Non-pigmented ciliary epithelial cell (primary cell): ENCODE measurements at regions not wholly inside any gene's neighbourhood (a gene's known extent, or its start where the extent isn't known, plus 50 kb on each side); places are given as distances from the start of the nearest gene placed in this dataset.
"Not testable (repeated sequence)": the region's sequence is repeated elsewhere in the genome, so short reads cannot be mapped to it uniquely, and the experiment has no call there.

Experiments
- DNase-seq: peaks from one replicate; pipeline ENCODE4 v3.0.0-alpha.2; 2010; ENCODE audit warnings: low read depth

DNA sequence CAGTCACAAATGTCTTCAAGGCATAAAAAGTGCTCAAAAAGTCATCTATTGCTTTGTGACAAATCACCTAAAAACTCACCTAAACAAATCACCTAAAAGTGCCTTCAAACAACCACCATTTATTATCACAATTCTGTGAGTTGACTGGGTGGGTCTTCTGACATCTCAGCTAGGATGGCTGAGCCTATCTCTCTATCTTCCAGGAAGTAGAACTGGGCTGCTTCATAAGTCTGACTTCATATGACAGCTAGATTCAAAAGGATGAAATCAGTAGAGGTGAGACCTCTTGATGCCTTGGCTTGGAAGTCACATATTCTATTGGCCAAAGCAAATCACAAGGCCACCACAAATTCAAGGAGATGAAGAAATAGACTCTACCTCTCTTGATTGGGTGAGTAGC, 199.2 kb upstream of the SLC39A10 start:
- no peak for DNase-seq

DNA sequence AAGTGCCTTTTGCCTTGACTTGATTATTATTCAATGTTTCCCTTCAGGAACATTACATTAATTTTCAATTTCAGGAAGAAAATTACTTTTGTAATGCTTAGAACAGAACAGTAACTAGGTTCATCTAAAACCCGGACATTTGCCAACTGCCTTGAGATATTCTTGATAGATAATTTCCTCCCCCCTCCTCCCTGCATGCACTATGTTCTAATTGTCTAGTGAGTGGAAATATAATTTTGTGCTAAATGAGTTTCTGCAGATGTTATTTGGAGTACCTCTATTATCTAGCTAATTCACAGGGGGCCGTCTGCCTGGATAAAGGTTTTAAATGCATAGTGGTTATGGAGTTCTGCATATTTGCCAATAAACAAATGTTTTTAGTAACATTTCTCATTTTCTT, 200.3 kb upstream of the SLC39A10 start:
- DNase-seq: no peak

DNA sequence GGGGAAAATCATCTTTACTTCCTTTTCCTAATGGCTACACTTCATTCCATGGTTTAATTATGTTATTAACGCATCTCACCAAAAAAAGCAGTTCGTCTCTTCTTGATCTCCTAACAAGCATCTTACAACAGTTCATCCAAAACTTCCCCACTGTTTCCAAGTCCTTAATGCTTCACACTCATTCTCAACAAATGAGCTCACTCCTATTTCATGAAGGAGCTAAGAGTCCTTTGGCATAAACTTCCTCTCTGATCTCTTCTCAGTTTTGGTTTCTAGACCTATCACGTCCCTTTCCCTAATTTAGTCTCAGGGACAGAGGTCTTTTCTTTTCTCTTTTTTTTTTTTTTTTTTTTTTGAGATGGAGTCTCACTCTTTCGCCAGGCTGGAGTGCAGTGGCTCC, 205.9 kb upstream of the SLC39A10 start:
- DNase-seq: no peak

DNA sequence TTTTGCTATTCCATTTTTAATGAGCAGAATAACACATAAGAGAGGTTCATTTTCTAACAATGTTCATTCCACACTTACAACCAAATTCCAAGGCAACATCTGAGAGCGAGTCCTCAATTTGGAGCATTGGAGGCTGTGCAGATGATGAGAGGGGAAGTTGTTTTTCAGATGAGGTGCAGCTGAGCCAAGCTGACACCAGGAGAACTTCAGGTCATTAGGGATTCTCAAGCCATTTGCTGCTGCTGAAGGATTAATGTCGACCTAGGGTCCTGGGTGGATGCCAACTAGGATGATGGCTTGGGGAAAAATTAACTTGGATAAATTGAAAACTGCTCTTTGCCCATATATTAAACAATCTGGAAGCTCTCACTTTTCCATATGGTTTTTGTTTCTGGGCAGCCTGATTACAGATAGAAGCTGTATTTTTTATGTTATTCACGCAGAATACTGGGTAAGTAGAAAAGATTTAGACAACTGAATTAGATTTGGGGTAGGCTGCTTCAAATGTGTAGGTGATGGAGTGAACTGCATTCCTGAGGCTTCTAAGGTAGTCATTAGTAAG, 206.4 kb upstream of the SLC39A10 start:
- no peak for DNase-seq

DNA sequence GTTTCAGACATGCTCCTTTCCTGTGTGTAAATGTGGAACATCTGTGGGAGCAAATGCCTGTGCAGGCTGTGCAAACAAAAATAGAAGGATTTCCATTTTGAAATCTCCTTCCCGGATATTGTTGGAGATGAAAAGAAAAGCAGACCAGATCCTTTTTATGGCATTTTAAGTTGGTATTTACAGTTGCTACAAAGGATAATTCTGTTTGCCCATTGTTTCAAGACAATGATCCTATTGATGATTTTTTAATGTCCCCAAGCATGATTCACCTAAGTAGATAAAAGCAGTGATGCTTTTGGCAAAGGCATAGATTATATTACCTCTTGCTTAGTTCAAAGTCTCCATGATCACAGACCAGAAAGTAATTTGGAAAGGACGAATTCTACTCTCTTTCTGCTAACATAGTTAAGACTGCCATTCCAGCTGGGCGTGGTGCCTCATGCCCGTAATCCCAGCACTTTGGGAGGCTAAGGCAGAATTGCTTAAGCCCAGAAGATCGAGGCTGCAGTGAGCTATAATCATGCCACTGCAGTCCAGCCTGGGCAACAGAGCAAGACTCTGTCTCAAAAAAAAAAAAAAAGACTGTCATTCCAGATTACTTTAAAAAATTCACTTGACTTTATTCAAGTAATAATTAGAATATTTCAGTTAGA, 209.6 kb upstream of the SLC39A10 start:
- no peak for DNase-seq

DNA sequence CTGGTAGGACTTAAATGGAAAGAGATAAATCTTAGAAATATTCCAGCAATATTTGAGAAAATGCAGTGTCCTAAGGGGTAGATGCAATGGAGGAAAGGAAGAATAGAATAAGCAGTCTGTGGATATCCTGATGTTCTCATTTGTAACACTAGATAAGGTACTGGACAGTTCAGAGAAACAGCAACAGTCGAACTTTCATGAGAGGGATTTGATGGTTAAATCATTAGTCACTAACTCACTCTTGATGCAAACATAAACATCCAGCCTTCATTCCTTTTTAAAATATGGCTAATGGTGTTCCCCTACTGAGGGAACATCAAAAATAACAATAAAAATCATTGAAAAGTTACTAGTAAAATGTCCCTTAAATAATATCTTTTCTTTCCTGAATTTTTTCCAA, 211.4 kb upstream of the SLC39A10 start:
- no peak for DNase-seq

DNA sequence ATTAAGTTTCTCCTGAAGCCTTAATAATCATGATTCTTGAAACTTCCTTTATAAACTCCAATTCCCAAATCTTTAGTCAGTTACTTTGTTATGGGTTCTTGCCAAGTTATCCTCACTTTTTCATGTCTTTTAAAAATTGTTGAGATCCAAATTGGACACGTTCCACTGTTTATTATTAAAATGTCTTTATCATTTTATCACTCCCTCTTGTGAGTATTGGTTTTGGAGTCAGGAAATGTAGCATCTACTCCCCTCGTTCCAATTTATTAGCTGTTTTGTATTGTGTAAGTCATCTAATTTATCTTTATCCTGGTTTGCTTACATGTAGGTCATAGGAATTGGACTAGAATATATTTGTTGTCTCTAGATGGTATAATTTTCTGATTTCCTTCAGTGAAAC, 213.1 kb upstream of the SLC39A10 start:
- no peak for DNase-seq

DNA sequence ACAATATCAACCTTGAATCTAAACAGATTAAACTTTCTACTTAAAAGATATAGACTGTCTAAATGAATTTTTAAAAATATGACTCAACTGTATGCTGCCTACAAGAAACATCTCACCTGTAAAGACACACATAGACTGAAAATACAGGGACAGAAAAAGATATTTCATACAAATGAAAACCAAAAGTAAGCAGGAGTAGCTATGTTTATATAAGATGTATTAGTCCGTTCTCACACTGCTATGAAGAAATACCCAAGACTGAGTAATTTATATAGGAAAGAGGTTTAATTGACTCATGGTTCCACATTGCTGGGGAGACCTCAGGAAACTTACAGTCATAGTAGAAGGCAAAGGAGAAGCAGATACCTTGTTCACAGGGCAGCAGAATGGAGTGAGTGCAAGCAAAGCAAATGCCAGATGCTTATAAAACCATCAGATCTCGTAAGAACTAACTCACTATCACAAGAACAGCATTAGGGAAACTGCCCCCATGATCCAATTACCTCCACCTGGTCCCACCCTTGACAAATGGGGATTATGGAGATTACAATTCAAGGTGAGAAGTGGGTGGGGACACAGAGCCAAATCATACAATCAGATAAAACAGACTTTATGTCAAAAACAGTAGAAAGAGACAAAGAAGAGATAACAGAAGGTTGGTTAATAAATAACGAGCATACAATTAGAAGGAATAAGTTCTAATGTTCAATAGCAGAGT, 214.4 kb upstream of the SLC39A10 start:
- no peak for DNase-seq

DNA sequence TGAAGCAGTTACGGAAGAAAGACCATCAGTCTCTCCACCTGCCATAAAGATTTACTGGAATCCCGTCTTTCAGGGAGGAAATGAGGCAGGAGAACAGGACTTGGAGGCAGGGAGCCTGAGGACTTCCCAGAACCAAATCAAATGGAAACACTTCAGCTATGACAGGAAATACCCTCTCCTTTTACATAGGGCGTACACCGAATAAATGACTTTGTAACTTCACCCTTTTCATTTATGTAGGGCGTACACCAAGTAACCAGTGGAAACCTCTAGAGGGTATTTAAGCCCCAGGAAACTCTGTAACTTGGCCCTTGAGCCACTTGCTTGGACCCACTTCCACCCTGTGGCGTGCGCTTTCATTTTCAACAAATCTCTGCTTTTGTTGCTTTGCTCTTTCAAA, 218.3 kb upstream of the SLC39A10 start:
- DNase-seq: no peak

DNA sequence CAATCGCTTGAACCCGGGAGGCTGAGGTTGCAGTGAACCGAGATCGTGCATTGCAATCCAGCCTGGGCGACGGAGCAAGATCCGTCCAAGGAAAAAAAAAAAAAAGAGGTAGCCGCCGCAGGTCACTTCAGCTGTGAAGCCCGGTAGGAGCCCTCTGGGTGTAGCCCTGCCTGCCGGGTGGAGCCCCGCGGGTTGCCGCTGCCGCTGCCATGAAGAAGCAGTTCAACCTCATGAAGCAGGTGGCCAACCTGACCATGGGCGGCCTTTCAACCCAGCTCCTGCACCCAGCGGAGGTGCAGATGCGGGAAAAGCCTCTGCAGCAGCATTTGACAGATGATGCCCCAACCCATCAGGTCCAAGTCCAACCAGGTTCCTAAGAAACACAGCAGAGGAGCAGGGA, 219.5 kb upstream of the SLC39A10 start:
- DNase-seq: no peak

DNA sequence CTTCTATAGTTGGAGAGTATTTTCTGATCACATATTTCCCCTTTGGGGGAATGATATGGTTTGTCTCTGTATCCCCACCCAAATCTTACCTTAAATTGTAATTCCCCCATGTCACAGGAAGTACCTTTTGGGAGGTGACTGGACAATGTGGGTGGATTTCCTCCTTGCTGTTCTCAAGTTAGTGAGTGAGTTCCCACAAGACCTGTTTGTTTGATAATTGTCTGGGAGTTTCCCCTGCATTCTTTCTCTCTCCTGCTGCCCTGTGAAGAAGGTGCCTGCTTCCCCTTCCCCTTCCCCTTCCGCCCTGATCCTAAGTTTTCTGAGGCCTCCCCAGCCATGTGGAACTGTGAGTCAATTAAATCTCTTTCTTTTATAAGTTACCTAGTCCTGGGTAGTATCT, 222.7 kb upstream of the SLC39A10 start:
- no peak for DNase-seq

DNA sequence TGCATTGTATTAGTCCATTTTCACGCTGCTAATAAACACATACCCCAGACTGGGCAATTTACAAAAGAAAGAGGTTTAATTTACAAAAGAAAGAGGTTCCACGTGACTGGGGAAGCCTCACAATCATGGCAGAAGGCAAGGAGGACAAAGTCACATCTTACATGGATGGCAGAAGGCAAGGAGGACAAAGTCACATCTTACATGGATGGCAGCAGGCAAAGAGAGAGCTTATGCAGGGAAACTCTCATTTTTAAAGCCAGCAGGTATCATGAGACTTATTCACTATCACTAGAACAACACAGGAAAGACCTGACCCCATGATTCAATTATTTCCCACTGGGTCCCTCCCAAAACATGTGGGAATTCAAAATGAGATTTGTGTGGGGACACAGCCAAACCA, 223.3 kb upstream of the SLC39A10 start:
- DNase-seq: not testable (repeated sequence)

DNA sequence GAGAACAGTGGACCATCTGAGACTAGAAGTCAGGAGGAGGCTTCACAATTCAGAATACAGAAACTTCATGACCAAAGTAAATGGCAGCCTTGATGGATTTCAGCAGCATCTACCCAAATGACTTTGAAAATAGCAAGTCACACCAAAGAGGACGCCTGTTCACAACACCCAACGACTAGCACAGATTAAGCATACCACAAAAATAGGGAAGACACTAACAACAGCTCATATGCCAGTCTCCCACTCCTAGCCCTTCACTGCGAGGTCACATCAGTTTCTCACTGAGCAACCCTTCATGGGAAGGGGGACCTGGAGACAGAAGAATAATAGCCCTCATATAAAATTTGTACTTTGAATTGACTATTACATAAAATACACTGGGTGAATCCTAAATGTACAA, 228.4 kb upstream of the SLC39A10 start:
- DNase-seq: no peak

DNA sequence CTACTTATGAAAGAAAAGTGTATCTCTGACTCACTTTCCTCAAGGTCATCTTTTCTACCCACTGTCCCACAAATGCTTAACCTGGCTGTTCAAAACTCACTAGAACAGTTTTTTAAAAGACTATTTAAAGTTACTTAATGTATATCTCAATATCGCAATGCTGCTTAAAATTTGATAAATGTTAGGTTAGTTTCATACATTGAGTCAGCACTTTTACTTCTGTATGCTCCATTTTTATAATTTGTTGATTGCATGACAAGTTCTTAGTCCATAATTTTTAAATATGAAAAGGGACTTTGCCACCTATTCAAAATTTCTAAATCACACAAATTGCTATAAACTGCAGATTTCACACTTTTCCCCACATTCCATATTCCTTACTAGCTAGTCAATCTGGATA, 231.7 kb upstream of the SLC39A10 start:
- DNase-seq: no peak

DNA sequence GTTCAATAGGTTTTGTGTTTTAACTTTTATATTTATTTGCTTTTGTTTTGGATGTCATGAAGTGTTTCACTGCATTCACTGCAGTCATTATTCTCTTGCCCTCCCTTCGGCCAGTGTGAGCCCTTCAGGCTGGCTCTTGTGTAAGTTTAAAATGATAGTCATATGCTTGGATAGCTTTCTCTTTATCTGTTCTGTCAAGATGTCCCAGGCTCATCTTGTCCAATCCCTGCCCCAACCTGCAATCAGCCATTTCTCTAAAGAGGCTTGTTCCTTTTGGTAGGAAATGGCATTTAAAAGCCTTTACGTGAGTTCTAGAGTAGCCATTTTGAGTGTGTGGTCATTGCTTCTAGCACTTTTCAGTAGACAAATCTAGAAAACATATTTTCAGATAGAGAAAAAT, 238.0 kb upstream of the SLC39A10 start:
- DNase-seq: no peak

DNA sequence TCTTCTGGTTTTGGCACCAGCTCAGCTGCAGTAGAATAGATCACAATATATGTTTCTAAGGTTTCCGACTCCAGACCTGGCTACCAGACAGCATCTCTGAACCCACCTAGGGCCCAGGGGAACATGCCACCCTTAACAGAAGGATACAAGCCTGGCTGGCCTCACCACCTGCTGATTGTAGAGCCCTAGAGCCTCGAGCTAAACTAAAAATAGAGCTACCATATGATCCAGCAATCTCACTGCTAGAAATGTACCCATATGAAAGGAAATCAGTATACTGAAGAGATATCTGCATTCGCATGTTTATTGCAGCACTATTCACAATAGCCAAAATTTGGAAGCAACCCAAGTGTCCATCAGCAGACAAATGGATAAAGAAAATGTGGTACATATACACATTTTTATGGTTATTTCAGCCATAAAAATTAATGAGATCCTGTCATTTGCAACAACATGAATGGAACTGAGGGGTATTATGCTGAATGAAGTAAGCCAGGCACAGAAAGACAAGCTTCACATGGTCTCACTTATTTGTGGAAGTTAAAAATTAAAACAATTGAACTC, 242.4 kb upstream of the SLC39A10 start:
- DNase-seq: no peak

DNA sequence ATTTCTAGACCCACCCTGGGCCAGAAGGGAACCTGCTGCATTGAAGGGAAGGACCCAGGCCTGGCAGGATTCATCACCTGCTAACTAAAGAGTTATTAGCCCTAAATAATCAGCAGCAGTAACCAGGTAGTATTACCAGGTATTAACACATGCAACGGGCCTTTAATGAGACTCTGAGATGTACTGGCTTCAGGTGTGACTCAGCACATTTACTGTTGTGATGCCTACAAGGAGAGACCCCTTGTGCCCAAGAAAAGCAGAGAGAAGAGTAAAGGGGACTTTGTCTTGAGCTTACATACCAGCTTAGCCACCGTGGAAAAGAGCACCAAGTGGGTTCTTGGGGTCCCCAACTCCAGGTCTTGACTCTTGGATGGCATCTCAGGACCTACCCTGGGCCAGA, 243.1 kb upstream of the SLC39A10 start:
- DNase-seq: no peak

DNA sequence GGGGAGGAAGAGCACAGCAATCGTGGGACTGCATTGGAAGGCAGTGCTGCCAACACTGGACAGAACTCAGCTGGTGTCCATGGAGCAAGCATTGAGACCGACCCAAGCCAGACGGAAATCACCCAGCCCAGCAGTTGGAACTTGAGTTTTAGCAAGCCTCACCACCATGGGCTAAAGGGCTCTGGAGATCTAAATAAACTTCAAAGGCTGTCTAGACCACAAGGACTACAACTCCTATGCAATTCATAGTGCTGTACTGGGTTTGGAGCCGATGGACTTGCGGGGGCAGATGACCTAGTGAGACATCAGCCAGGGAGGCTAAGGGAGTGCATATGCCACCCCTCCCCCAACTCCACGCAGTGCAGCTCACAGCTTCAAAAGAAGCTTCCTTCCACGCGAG, 243.6 kb upstream of the SLC39A10 start:
- no peak for DNase-seq

DNA sequence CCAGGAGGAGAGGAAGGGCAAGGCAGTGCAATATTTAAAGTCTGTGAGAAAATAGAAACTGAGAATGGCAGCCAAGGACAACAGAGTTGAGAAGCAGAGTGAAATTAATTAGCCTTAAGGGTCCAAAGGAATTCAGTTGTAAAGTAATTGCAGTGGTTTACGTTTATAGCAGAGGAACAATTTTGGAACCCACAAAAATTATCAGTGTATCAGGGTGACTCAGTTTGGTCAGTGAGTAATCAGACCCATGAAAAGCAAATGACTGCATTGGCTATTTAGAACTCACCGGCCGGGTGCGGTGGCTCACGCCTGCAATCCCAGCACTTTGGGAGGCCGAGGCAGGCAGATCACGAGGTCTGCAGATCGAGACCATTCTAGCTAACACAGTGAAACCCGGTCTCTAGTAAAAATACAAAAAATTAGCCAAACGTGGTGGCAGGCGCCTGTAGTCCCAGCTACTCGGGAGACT, 245.8 kb upstream of the SLC39A10 start:
- DNase-seq: peak; percentile 35

DNA sequence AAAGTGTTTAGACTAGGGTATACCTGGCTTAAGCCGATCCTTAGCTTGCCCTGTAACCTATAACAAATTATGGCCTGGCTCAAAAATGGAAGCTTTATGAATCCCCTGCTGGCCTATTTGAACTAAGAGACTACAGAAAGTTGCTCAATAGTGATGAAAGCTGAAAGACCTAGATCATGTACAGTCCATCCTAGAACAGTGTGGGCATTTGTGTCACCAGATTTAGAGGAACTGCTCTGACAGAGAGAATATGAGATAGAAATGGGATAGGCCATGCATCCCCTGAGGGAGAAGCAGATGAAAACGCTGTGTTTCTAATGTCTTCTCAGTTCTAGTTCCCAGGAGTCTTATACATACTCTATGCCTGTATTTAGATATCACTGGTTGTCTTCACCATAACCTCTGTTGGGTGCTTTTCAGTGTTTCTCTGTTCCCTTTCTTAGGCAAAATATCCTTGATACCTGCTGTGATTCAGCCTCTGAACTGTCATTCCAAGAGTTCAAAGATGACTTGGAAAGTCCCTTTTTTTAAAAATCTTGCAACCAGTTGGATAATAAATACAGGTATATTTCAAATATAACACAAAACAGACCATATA, 246.9 kb upstream of the SLC39A10 start:
- no peak for DNase-seq

DNA sequence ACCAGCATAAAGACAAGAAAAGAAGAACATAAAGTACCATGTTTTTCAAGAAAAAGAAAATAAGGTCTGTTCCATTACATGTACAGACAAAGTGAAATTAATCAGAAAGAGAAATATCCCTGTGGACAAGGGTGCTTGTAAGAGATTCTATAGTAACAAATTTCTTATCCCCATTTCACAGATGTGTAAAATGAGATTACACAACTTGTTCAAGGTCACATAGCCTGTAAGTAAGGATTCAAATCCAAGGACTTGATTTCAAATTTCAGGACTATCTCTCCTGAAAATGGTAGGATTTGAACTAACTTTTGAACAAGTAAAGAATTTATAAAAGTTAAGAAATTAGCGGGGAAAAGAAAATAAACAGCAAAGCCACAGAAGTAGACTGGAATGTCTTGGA, 248.2 kb upstream of the SLC39A10 start:
- DNase-seq: no peak

DNA sequence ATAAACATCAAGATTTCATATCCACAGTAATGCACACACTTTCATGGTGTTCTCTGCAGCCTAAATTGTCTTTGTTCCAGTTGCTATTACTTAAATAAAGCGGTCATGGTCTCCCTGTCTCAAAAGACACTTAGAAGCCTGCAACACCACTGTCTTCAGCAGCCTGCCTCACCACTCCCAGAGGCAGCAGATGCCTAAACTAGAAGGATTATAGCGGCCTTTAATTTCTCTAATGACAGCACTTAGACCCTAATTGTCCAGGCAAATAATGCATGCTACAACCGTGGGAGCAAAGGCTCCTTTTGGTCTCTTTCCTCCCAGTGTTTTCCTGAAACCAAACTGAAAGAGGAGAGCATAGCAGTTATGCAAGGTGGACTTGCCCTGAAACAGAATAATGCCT, 248.8 kb upstream of the SLC39A10 start:
- no peak for DNase-seq

DNA sequence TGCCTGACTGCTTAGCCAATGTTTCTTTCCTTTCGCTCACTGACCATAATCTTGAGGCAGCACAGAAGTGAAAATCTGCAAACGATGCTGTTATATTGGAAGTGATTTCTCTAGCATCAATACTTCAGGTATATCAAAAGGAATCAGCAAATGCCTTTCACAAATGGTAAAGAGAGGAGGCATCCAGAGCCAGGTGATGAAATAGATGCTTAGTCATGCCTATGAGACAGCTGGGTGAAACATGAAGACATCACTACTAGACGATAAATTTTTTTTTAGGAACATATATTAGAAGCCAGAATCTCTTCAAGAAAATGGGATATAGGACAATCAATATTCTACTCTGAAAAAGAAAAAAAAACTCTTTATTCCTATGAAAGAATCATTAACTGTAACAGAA, 249.2 kb upstream of the SLC39A10 start:
- DNase-seq: no peak
